Tibial nerve (tissue), 3 donors: ENCODE measurements at regions not wholly inside any gene's neighbourhood (a gene's known extent, or its start where the extent isn't known, plus 50 kb on each side); places are given as distances from the start of the nearest gene placed in this dataset.

ENCODE experiments used
- CTCF ChIP-seq, 5 experiments: fragments of 200-600 bp in 3 of 5; fragments of 450-650 bp in 2 of 5; sonication (generic) in 3 of 5; IDR thresholded peaks; one replicate each; pipeline ENCODE4 v1.5.1; 2016 to 2019; ENCODE audit warnings: antibody characterized with exemption in 5 of 5, mild to moderate bottlenecking in 3 of 5, moderate library complexity in 2 of 5
- POLR2A ChIP-seq, 2 donors: fragments of 450-650 bp; IDR thresholded peaks; one replicate each; pipeline ENCODE4 v1.6.1; 2017; ENCODE audit warnings: antibody characterized with exemption in 2 of 2, mild to moderate bottlenecking in 2 of 2, moderate library complexity in 2 of 2

GRCh38 chr15:89406218-89406939 is 71.8 kb upstream of the POLG start:
- TF ChIP-seq CTCF (IDR thresholded peaks at IDR 0.05) (no peak), POLR2A (IDR thresholded peaks at IDR 0.05) (no peak)
